ENCODE measurements at regions not wholly inside any gene's neighbourhood (a gene's known extent, or its start where the extent isn't known, plus 50 kb on each side); places are given as distances from the start of the nearest gene placed in this dataset.

GRCh38 chr17:5677620-5678019, 93.3 kb upstream of the NLRP1 start:
- no peak for DNase-seq (ENCODE audit: low spot score)
- no peaks in the 10 kb centered on the region for H3K79me2 ChIP-seq (replicated peaks; ENCODE audit: insufficient read depth)
- Mint-ChIP-seq H3K27me3 (ENCODE audit: insufficient read depth, low read depth, poor library complexity) (no peaks in the 10 kb centered on the region), H3K9me3 (no peaks in the 10 kb centered on the region; the same call in 2 of the 3 replicates), H3K27ac (no peak overlapping the region), H3K36me3 (ENCODE audit: low read depth) (no peaks in the 10 kb centered on the region), H3K4me1 (peaks cover 19% of the 10 kb centered on the region), H3K4me3 (no peak overlapping the region)
- H3F3A ChIP-seq (replicated peaks; ENCODE audit: low read depth): no peaks in the 10 kb centered on the region
- H3K4me2 ChIP-seq: no peak overlapping the region
- 0 out of 2 replicates have a peak, but pooled peaks cover 5% of the 10 kb centered on the region for H3K4me1 ChIP-seq (ENCODE audit: insufficient read depth)
- H3K4me3 ChIP-seq: no peak overlapping the region
- no peak for ATAC-seq
- no peaks in the 10 kb centered on the region for H3K27me3 ChIP-seq (ENCODE audit: insufficient read depth)
- no peak for TF ChIP-seq EZH2 (IDR thresholded peaks at IDR 0.05; ENCODE audit: low read depth, unreplicated experiment)
- no peak overlapping the region for H3K27ac ChIP-seq (ENCODE audit: low read depth)
- H2AFZ ChIP-seq: no peak overlapping the region
- no peaks in the 10 kb centered on the region for H3K36me3 ChIP-seq (ENCODE audit: insufficient read depth)
- H3K9me2 ChIP-seq (ENCODE audit: insufficient read depth): no peaks in the 10 kb centered on the region; the same call in 1 of the 2 replicates
- H4K20me1 ChIP-seq (replicated peaks; ENCODE audit: insufficient read depth): no peaks in the 10 kb centered on the region

DNA sequence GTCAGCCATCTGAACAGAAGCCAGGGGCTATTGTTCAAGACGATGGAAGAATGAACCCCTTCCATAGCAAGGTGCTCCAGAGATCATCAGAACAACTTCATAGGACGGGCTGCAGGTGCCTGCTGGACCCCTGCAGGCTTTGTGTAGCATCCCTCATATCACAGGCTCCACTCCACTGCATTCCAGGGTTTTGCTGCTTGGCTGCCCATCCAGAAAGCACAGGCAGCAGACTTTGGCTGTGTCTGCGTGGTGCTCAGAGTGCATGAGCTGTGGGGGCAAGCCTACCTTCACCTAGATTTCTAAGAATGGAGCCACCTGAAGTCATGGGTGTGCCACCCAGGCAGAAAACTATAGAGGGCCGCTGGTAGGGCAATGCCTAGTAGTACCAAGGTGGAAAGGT, 93.9 kb upstream of the NLRP1 start:
- H3F3A ChIP-seq (replicated peaks; ENCODE audit: low read depth): no peaks in the 10 kb centered on the region
- Mint-ChIP-seq H3K27me3 (ENCODE audit: insufficient read depth, low read depth, poor library complexity) (no peaks in the 10 kb centered on the region), H3K4me1 (peaks cover 21% of the 10 kb centered on the region), H3K27ac (no peak overlapping the region), H3K4me3 (no peak overlapping the region), H3K36me3 (ENCODE audit: low read depth) (no peaks in the 10 kb centered on the region), H3K9me3 (no peaks in the 10 kb centered on the region; the same call in 2 of the 3 replicates)
- no peaks in the 10 kb centered on the region for H3K36me3 ChIP-seq (ENCODE audit: insufficient read depth)
- DNase-seq (ENCODE audit: low spot score) (no peak), ATAC-seq (no peak)
- no peaks in the 10 kb centered on the region for H4K20me1 ChIP-seq (replicated peaks; ENCODE audit: insufficient read depth)
- TF ChIP-seq EZH2phosphoT487 (IDR thresholded peaks at IDR 0.05; ENCODE audit: unreplicated experiment) (no peak), NANOG (IDR thresholded peaks at IDR 0.05; ENCODE audit: borderline replicate concordance) (no peak)
- TF ChIP-seq, protein P1, sequence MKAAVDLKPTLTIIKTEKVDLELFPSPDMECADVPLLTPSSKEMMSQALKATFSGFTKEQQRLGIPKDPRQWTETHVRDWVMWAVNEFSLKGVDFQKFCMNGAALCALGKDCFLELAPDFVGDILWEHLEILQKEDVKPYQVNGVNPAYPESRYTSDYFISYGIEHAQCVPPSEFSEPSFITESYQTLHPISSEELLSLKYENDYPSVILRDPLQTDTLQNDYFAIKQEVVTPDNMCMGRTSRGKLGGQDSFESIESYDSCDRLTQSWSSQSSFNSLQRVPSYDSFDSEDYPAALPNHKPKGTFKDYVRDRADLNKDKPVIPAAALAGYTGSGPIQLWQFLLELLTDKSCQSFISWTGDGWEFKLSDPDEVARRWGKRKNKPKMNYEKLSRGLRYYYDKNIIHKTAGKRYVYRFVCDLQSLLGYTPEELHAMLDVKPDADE (IDR thresholded peaks at IDR 0.05): no peak
- TF ChIP-seq, protein P2, sequence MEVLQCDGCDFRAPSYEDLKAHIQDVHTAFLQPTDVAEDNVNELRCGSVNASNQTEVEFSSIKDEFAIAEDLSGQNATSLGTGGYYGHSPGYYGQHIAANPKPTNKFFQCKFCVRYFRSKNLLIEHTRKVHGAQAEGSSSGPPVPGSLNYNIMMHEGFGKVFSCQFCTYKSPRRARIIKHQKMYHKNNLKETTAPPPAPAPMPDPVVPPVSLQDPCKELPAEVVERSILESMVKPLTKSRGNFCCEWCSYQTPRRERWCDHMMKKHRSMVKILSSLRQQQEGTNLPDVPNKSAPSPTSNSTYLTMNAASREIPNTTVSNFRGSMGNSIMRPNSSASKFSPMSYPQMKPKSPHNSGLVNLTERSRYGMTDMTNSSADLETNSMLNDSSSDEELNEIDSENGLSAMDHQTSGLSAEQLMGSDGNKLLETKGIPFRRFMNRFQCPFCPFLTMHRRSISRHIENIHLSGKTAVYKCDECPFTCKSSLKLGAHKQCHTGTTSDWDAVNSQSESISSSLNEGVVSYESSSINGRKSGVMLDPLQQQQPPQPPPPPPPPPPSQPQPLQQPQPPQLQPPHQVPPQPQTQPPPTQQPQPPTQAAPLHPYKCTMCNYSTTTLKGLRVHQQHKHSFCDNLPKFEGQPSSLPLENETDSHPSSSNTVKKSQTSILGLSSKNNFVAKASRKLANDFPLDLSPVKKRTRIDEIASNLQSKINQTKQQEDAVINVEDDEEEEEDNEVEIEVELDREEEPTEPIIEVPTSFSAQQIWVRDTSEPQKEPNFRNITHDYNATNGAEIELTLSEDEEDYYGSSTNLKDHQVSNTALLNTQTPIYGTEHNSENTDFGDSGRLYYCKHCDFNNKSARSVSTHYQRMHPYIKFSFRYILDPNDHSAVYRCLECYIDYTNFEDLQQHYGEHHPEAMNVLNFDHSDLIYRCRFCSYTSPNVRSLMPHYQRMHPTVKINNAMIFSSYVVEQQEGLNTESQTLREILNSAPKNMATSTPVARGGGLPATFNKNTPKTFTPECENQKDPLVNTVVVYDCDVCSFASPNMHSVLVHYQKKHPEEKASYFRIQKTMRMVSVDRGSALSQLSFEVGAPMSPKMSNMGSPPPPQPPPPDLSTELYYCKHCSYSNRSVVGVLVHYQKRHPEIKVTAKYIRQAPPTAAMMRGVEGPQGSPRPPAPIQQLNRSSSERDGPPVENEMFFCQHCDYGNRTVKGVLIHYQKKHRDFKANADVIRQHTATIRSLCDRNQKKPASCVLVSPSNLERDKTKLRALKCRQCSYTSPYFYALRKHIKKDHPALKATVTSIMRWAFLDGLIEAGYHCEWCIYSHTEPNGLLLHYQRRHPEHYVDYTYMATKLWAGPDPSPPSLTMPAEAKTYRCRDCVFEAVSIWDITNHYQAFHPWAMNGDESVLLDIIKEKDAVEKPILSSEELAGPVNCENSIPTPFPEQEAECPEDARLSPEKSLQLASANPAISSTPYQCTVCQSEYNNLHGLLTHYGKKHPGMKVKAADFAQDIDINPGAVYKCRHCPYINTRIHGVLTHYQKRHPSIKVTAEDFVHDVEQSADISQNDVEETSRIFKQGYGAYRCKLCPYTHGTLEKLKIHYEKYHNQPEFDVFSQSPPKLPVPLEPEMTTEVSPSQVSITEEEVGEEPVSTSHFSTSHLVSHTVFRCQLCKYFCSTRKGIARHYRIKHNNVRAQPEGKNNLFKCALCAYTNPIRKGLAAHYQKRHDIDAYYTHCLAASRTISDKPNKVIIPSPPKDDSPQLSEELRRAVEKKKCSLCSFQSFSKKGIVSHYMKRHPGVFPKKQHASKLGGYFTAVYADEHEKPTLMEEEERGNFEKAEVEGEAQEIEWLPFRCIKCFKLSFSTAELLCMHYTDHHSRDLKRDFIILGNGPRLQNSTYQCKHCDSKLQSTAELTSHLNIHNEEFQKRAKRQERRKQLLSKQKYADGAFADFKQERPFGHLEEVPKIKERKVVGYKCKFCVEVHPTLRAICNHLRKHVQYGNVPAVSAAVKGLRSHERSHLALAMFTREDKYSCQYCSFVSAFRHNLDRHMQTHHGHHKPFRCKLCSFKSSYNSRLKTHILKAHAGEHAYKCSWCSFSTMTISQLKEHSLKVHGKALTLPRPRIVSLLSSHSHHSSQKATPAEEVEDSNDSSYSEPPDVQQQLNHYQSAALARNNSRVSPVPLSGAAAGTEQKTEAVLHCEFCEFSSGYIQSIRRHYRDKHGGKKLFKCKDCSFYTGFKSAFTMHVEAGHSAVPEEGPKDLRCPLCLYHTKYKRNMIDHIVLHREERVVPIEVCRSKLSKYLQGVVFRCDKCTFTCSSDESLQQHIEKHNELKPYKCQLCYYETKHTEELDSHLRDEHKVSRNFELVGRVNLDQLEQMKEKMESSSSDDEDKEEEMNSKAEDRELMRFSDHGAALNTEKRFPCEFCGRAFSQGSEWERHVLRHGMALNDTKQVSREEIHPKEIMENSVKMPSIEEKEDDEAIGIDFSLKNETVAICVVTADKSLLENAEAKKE (CRISPR knock-in tag; IDR thresholded peaks at IDR 0.05): no peak
- peaks cover 8% of the 10 kb centered on the region; the same call in 1 of the 2 replicates for H3K4me1 ChIP-seq (ENCODE audit: insufficient read depth)
- H3K79me2 ChIP-seq (replicated peaks; ENCODE audit: insufficient read depth): no peaks in the 10 kb centered on the region
- H2AFZ ChIP-seq: no peak overlapping the region
- no peak overlapping the region for H3K27ac ChIP-seq (ENCODE audit: low read depth)
- H3K4me3 ChIP-seq: no peak overlapping the region
- no peaks in the 10 kb centered on the region for H3K27me3 ChIP-seq (ENCODE audit: insufficient read depth)
- H3K4me2 ChIP-seq: no peak overlapping the region
- H3K9me2 ChIP-seq (ENCODE audit: insufficient read depth): no peaks in the 10 kb centered on the region; the same call in 1 of the 2 replicates
